ENCODE measurements at regions not wholly inside any gene's neighbourhood (a gene's known extent, or its start where the extent isn't known, plus 50 kb on each side); places are given as distances from the start of the nearest gene placed in this dataset.
"Not testable (repeated sequence)": the region's sequence is repeated elsewhere in the genome, so short reads cannot be mapped to it uniquely, and the experiment has no call there.

- Histone ChIP-seq H3K4me3 (no peak overlapping the region), H3K4me1 (no peaks in the 10 kb centered on the region), H3K27me3 (no peaks in the 10 kb centered on the region), H3K27ac (no peak overlapping the region), H3K36me3 (no peaks in the 10 kb centered on the region), H3K9me3 (no peaks in the 10 kb centered on the region)
- TF ChIP-seq POLR2AphosphoS5 (IDR thresholded peaks at IDR 0.05) (no peak), CTCF (IDR thresholded peaks at IDR 0.05) (no peak), POLR2A (IDR thresholded peaks at IDR 0.05) (no peak)
- intact Hi-C loops (cut with DNase I; ENCODE audit: low total_unique reads), result no loop called here
- no peak for DNase-seq (ENCODE audit: low spot score in 2 of 2)
Measured at GRCh38 chr3:193963808-193964516, 172.0 kb upstream of the HES1 start.

GRCh38 chr3:193964517-193964880, 171.4 kb upstream of the HES1 start:
- Histone ChIP-seq H3K27ac (no peak overlapping the region), H3K9me3 (no peaks in the 10 kb centered on the region), H3K27me3 (no peaks in the 10 kb centered on the region), H3K4me1 (no peaks in the 10 kb centered on the region), H3K36me3 (no peaks in the 10 kb centered on the region), H3K4me3 (no peak overlapping the region)
- no peak for DNase-seq (ENCODE audit: low spot score in 2 of 2)
- TF ChIP-seq CTCF (IDR thresholded peaks at IDR 0.05) (no peak), POLR2AphosphoS5 (IDR thresholded peaks at IDR 0.05) (no peak), POLR2A (IDR thresholded peaks at IDR 0.05) (no peak)
- intact Hi-C loops (cut with DNase I; ENCODE audit: low total_unique reads), result no loop called here

- no peaks in the 10 kb centered on the region for H3K36me3 ChIP-seq
- no peak overlapping the region for H3K27ac ChIP-seq
- no peak for TF ChIP-seq CTCF (IDR thresholded peaks at IDR 0.05)
- no peak for TF ChIP-seq POLR2A (IDR thresholded peaks at IDR 0.05)
- TF ChIP-seq POLR2AphosphoS5 (IDR thresholded peaks at IDR 0.05), result no peak
- no peaks in the 10 kb centered on the region for H3K4me1 ChIP-seq
- intact Hi-C loops (cut with DNase I; ENCODE audit: low total_unique reads), result no loop called here
- no peak for DNase-seq (ENCODE audit: low spot score in 2 of 2)
- no peaks in the 10 kb centered on the region for H3K27me3 ChIP-seq
- H3K4me3 ChIP-seq, result no peak overlapping the region
- H3K9me3 ChIP-seq, result no peaks in the 10 kb centered on the region
Measured at GRCh38 chr3:193968380-193968974, 167.5 kb upstream of the HES1 start.

GRCh38 chr3:193970131-193970772, 165.7 kb upstream of the HES1 start:
- H3K36me3 ChIP-seq; H3K27me3 ChIP-seq; H3K9me3 ChIP-seq; intact Hi-C loops (cut with DNase I; ENCODE audit: low total_unique reads); H3K4me3 ChIP-seq; H3K27ac ChIP-seq; DNase-seq (ENCODE audit: low spot score in 2 of 2); H3K4me1 ChIP-seq: not testable (repeated sequence)
- peak in 1 of 3 donors; percentile 21 for TF ChIP-seq CTCF (IDR thresholded peaks at IDR 0.05)

- Histone ChIP-seq H3K9me3 (no peaks in the 10 kb centered on the region), H3K27ac (no peak overlapping the region), H3K4me1 (no peaks in the 10 kb centered on the region), H3K27me3 (no peaks in the 10 kb centered on the region), H3K36me3 (no peaks in the 10 kb centered on the region), H3K4me3 (no peak overlapping the region)
- TF ChIP-seq POLR2AphosphoS5 (IDR thresholded peaks at IDR 0.05), result no peak
- intact Hi-C loops (cut with DNase I; ENCODE audit: low total_unique reads), result no loop called here
- no peak for DNase-seq (ENCODE audit: low spot score in 2 of 2)
Measured at GRCh38 chr3:193970773-193971206, 165.2 kb upstream of the HES1 start.
